Smooth muscle cell (in vitro differentiated cells): ENCODE measurements at regions not wholly inside any gene's neighbourhood (a gene's known extent, or its start where the extent isn't known, plus 50 kb on each side); places are given as distances from the start of the nearest gene placed in this dataset.

ENCODE experiments used
- DNase-seq: peaks from one replicate; lab custom pipeline; 2025; ENCODE audit not compliant: unreplicated experiment; lab: John Stamatoyannopoulos, UW
- H2AFZ ChIP-seq: fragments of 200-600 bp; sonication (generic); 2 replicates; pipeline ENCODE4 v1.6.0; 2016; ENCODE audit warnings: antibody characterized with exemption, low read depth, mild to moderate bottlenecking
- H3F3A ChIP-seq: fragments of 200-600 bp; sonication (generic); 2 replicates; pipeline ENCODE4 v1.6.0; 2017; ENCODE audit warnings: antibody characterized with exemption, low read depth
- H3K27ac ChIP-seq: fragments of 200-600 bp; sonication (generic); 2 replicates; pipeline ENCODE4 v1.5.1; 2016; ENCODE audit warnings: low read depth, mild to moderate bottlenecking
- H3K27me3 ChIP-seq: fragments of 200-600 bp; sonication (generic); 2 replicates; pipeline ENCODE4 v1.6.1; 2016; ENCODE audit warnings: low read depth, mild to moderate bottlenecking
- H3K36me3 ChIP-seq: fragments of 200-600 bp; sonication (generic); 2 replicates; pipeline ENCODE4 v1.5.1; 2016; ENCODE audit warnings: low read depth
- H3K4me1 ChIP-seq: fragments of 200-600 bp; sonication (generic); 2 replicates; pipeline ENCODE4 v1.5.1; 2016; ENCODE audit warnings: low read depth
- H3K4me2 ChIP-seq: fragments of 200-600 bp; sonication (generic); 2 replicates; pipeline ENCODE4 v1.6.0; 2016; ENCODE audit warnings: mild to moderate bottlenecking
- H3K4me3 ChIP-seq: fragments of 200-600 bp; sonication (generic); 2 replicates; pipeline ENCODE4 v1.5.1; 2016; ENCODE audit warnings: mild to moderate bottlenecking
- H3K79me2 ChIP-seq: fragments of 200-600 bp; sonication (generic); 2 replicates; pipeline ENCODE4 v1.6.0; 2016; ENCODE audit warnings: low read depth, mild to moderate bottlenecking
- H3K9ac ChIP-seq: fragments of 200-600 bp; sonication (generic); 2 replicates; pipeline ENCODE4 v1.6.0; 2016; ENCODE audit warnings: low read depth
- H3K9me3 ChIP-seq: fragments of 200-600 bp; sonication (generic); replicated peaks from 2 replicates; pipeline ENCODE4 v1.5.1; 2016; ENCODE audit warnings: low read depth
- H4K20me1 ChIP-seq: fragments of 200-600 bp; sonication (generic); 2 replicates; pipeline ENCODE4 v1.6.0; 2016; ENCODE audit warnings: low read depth
- WGBS: methylation state at CpG from one replicate; pipeline ENCODE4 v1.1.7; 2016; ENCODE audit warnings: low lambda C conversion rate; 5-methylcytosine and 5-hydroxymethylcytosine counted together
- TF ChIP-seq, protein P1 (sequence below): fragments of 200-600 bp; sonication (generic); IDR thresholded peaks from 2 replicates; pipeline ENCODE4 v1.5.1; 2017; ENCODE audit warnings: borderline replicate concordance, mild to moderate bottlenecking, antibody characterized with exemption; ENCODE audit not compliant: insufficient read depth, poor library complexity, severe bottlenecking

DNA sequence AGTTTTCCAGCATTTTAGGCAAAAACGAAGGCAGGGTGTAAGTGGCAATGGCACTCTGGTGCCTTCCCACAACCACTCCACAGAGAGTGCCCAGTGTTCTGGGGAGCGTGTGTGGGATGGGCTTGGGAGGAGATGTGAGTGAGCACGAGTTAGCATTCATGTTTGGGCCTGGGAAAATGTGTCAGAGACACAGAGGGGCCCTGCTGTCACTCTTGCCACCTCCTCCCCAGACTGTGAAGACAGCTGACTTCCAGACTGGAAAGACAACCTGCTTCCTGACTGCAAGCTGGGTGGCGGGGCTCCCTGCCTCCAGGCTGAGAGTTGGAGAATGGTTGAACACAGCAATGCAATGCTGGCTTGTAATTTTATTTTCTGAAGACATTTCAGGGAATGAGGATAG is 454.5 kb upstream of the ZMIZ1 start:
- Histone ChIP-seq H3K4me3 (no peak overlapping the region), H3K4me2 (no peak overlapping the region), H3K9ac (no peak overlapping the region), H3K27ac (no peak overlapping the region), H2AFZ (no peak overlapping the region), H3K36me3 (no peaks in the 10 kb centered on the region), H3K4me1 (no peaks in the 10 kb centered on the region), H3K27me3 (no peaks in the 10 kb centered on the region), H4K20me1 (no peaks in the 10 kb centered on the region), H3F3A (no peaks in the 10 kb centered on the region), H3K9me3 (peaks cover 4% of the 10 kb centered on the region), H3K79me2 (no peaks in the 10 kb centered on the region)
- 57% methylated on average over 4 of the region's 4 CpGs for WGBS
- TF ChIP-seq, protein P1, sequence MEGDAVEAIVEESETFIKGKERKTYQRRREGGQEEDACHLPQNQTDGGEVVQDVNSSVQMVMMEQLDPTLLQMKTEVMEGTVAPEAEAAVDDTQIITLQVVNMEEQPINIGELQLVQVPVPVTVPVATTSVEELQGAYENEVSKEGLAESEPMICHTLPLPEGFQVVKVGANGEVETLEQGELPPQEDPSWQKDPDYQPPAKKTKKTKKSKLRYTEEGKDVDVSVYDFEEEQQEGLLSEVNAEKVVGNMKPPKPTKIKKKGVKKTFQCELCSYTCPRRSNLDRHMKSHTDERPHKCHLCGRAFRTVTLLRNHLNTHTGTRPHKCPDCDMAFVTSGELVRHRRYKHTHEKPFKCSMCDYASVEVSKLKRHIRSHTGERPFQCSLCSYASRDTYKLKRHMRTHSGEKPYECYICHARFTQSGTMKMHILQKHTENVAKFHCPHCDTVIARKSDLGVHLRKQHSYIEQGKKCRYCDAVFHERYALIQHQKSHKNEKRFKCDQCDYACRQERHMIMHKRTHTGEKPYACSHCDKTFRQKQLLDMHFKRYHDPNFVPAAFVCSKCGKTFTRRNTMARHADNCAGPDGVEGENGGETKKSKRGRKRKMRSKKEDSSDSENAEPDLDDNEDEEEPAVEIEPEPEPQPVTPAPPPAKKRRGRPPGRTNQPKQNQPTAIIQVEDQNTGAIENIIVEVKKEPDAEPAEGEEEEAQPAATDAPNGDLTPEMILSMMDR = no peak
- DNase-seq = no peak

DNA sequence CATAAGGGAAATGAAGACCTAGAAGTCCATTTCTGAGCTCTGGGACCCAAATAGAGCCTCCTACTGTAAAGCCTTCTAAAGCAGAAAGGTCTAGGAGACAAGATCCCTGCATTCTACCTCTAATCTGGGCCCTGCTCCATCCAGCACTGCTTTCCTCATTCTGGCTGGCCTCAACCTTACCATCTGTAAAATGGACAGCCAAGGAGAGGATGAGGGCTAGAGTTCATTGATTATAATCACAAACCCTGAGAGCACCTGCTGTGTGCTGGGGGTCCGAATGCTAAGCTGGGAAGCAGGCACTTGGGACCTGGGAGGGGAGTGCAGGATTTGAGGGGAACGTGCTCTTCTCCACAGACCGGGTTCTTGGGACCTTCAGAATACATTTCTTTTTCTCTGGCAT is 454.0 kb upstream of the ZMIZ1 start:
- no peak for DNase-seq
- Histone ChIP-seq H3K4me2 (no peak overlapping the region), H2AFZ (no peak overlapping the region), H3K4me3 (no peak overlapping the region), H3F3A (no peaks in the 10 kb centered on the region), H3K27ac (no peak overlapping the region), H4K20me1 (no peaks in the 10 kb centered on the region), H3K9me3 (peaks cover 3% of the 10 kb centered on the region), H3K4me1 (no peaks in the 10 kb centered on the region), H3K9ac (no peak overlapping the region), H3K36me3 (no peaks in the 10 kb centered on the region), H3K27me3 (no peaks in the 10 kb centered on the region), H3K79me2 (no peaks in the 10 kb centered on the region)
- WGBS = 97% methylated on average over 3 of the region's 3 CpGs
- TF ChIP-seq, protein P1 = no peak

DNA sequence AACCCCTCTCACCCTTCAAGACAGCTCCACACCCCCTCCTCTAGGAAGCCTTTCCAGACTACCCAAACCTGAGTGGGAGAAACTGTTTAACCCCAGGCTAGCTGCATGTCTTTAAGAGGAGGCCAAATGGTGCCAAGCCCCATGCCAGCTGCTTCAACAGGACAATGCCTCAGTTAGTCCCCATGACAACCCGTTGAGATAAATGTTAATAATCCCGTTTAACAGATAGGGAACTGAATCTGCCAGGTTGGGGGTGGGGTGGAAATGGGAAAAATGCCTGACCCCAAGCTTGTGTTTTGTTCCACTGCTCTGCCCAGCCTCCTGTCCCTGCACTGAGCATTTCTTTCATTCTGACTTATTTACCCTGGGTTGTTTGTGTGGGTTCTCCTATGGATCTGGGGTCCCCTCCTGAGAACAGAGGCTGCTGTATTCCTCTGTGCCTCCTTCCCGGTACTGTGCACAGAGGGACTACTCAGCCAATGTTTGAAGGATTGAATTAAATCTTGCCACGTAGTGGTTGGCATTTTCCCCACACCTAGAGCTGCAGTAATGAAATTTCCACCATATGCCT is 452.6 kb upstream of the ZMIZ1 start:
- H3K79me2 ChIP-seq = no peaks in the 10 kb centered on the region
- no peak overlapping the region for H3K4me3 ChIP-seq
- H3K4me2 ChIP-seq = no peak overlapping the region
- H3K36me3 ChIP-seq = no peaks in the 10 kb centered on the region
- 58% methylated on average over 4 of the region's 4 CpGs for WGBS
- H3K4me1 ChIP-seq = no peaks in the 10 kb centered on the region
- no peak overlapping the region for H3K9ac ChIP-seq
- TF ChIP-seq, protein P1 = no peak
- DNase-seq = no peak
- H4K20me1 ChIP-seq = no peaks in the 10 kb centered on the region
- no peaks in the 10 kb centered on the region for H3F3A ChIP-seq
- no peak overlapping the region for H3K27ac ChIP-seq
- H3K9me3 ChIP-seq = no peaks in the 10 kb centered on the region
- H2AFZ ChIP-seq = no peak overlapping the region
- H3K27me3 ChIP-seq = no peaks in the 10 kb centered on the region

DNA sequence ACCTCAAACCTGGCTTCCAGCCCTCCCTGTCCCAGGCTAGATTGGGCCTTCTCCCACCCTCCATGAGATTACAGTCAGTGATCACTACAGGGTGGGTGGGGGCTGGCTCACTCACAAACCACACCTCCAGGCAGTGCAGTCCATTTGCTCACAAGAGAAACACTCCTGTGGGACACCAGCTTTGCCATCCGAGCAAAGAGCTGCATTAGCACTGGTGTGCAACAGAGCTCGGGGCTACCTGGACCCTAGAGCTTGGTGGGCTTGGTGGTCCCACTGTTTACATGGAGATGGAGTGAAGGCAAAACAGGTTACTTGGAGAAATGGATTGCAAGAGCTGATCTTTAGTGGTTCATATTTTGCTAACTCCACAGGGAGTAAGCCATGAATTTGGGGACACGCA is 451.7 kb upstream of the ZMIZ1 start:
- 100% methylated on average over 3 of the region's 3 CpGs for WGBS
- H3K9me3 ChIP-seq = no peaks in the 10 kb centered on the region
- H3K4me1 ChIP-seq = no peaks in the 10 kb centered on the region
- TF ChIP-seq, protein P1 = no peak
- H3K9ac ChIP-seq = no peak overlapping the region
- H3K36me3 ChIP-seq = no peaks in the 10 kb centered on the region
- H3K79me2 ChIP-seq = no peaks in the 10 kb centered on the region
- DNase-seq = no peak
- no peak overlapping the region for H2AFZ ChIP-seq
- H3K4me2 ChIP-seq = no peak overlapping the region
- no peaks in the 10 kb centered on the region for H3K27me3 ChIP-seq
- no peaks in the 10 kb centered on the region for H4K20me1 ChIP-seq
- H3K27ac ChIP-seq = no peak overlapping the region
- no peaks in the 10 kb centered on the region for H3F3A ChIP-seq
- no peak overlapping the region for H3K4me3 ChIP-seq
